Right ventricle myocardium inferior (tissue), 1 donor: ENCODE measurements at regions not wholly inside any gene's neighbourhood (a gene's known extent, or its start where the extent isn't known, plus 50 kb on each side); places are given as distances from the start of the nearest gene placed in this dataset.
A peak's percentile ranks its signal among the peaks of the same experiment; 100 is the strongest.

ENCODE experiments used
- ATAC-seq: fragments of 200-7000 bp; cut with Tn5 transposase; one replicate; pipeline ENCODE4 v1.9.1; 2020; ENCODE audit warnings: mild to moderate bottlenecking, moderate library complexity
- DNase-seq: peaks from one replicate; pipeline ENCODE4 v3.0.0; 2021; ENCODE audit errors: missing footprints
- intact Hi-C: fragments of 100-400 bp; cut with DNase I; formaldehyde crosslinking; loops from one replicate; pipeline ENCODE4 v1.11.0; 2022
- donor health status: DM: no; HTN: yes; CAD: no; lungs with severe emphysema.

- ATAC-seq (no peak), DNase-seq (no peak)
- intact Hi-C loops = no loop called here
Observed at GRCh38 chr9:99419070-99419469, 197.0 kb downstream of the SEC61B start.

GRCh38 chr9:99421369-99421768 is 199.3 kb downstream of the SEC61B start:
- ATAC-seq (no peak), DNase-seq (no peak)
- intact Hi-C loops = no loop called here

GRCh38 chr9:99425124-99425523 is 203.0 kb downstream of the SEC61B start:
- DNase-seq (no peak), ATAC-seq (no peak)
- intact Hi-C loops = no loop called here

- intact Hi-C loops = no loop called here
- ATAC-seq = no peak
- no peak for DNase-seq
Observed at GRCh38 chr9:99425923-99426842, 204.1 kb downstream of the SEC61B start.

- intact Hi-C loops = no loop called here
- ATAC-seq (no peak), DNase-seq (no peak)
Observed at GRCh38 chr9:99427260-99427659, 205.2 kb downstream of the SEC61B start.

- intact Hi-C loops = no loop called here
- ATAC-seq (no peak), DNase-seq (no peak)
Observed at GRCh38 chr9:99430301-99430700, 208.2 kb downstream of the SEC61B start.

GRCh38 chr9:99431103-99431502 is 209.0 kb downstream of the SEC61B start:
- no peak for ATAC-seq
- no peak for DNase-seq
- intact Hi-C loops = no loop called here

- no peak for ATAC-seq
- intact Hi-C loops = no loop called here
- DNase-seq = no peak
Observed at GRCh38 chr9:99432075-99432474, 210.0 kb downstream of the SEC61B start.

GRCh38 chr9:99433095-99433494 is 211.0 kb downstream of the SEC61B start:
- ATAC-seq (no peak), DNase-seq (no peak)
- intact Hi-C loops = no loop called here

- ATAC-seq (peak; percentile 39), DNase-seq (no peak)
- intact Hi-C loops = no loop called here
Observed at GRCh38 chr9:99433555-99433954, 211.5 kb downstream of the SEC61B start.

GRCh38 chr9:99436616-99437015 is 214.5 kb downstream of the SEC61B start:
- DNase-seq = no peak
- no peak for ATAC-seq
- intact Hi-C loops = no loop called here

GRCh38 chr9:99437145-99437544 is 215.1 kb downstream of the SEC61B start:
- intact Hi-C loops = no loop called here
- no peak for ATAC-seq
- DNase-seq = no peak

GRCh38 chr9:99438596-99438995 is 216.5 kb downstream of the SEC61B start:
- intact Hi-C loops = no loop called here
- no peak for ATAC-seq
- DNase-seq = no peak

GRCh38 chr9:99441829-99442228 is 219.7 kb downstream of the SEC61B start:
- intact Hi-C loops = loop anchor here (2.0 kb wide), 1 partner anchor 111 kb away; no protein-coding TSS in a partner anchor
- ATAC-seq (no peak), DNase-seq (no peak)

GRCh38 chr9:99445371-99445891 is 223.3 kb downstream of the SEC61B start:
- ATAC-seq (peak; percentile 97), DNase-seq (peak; percentile 78)
- intact Hi-C loops = loop anchor here (1.0 to 2.0 kb wide), 2 partner anchors 89 to 115 kb away; no protein-coding TSS in a partner anchor

GRCh38 chr9:99445920-99446319 is 223.8 kb downstream of the SEC61B start:
- no peak for DNase-seq
- intact Hi-C loops = loop anchor here (1.0 to 2.0 kb wide), 2 partner anchors 90 to 115 kb away; no protein-coding TSS in a partner anchor
- ATAC-seq = no peak

- ATAC-seq (no peak), DNase-seq (no peak)
- intact Hi-C loops = no loop called here
Observed at GRCh38 chr9:99447951-99448350, 225.9 kb downstream of the SEC61B start.

GRCh38 chr9:99449726-99450125 is 227.6 kb downstream of the SEC61B start:
- intact Hi-C loops = no loop called here

GRCh38 chr9:99451112-99451606 is 229.1 kb downstream of the SEC61B start:
- intact Hi-C loops = loop anchor here (1.0 kb wide), 1 partner anchor 370 kb away; the partner anchor contains the start of gene NR4A3
- ATAC-seq (peak; percentile 95), DNase-seq (no peak)

More at GRCh38 chr9:99449726-99450125, 227.6 kb downstream of the SEC61B start:
- DNase-seq (no peak), ATAC-seq (no peak)

- intact Hi-C loops = no loop called here
- no peak for DNase-seq
- ATAC-seq = no peak
Observed at GRCh38 chr9:99457406-99457805, 235.3 kb downstream of the SEC61B start.
